NCI-H82 treated with DMSO at 0.1 percent for 48 hours (cell line): ENCODE measurements at regions not wholly inside any gene's neighbourhood (a gene's known extent, or its start where the extent isn't known, plus 50 kb on each side); places are given as distances from the start of the nearest gene placed in this dataset.

ENCODE experiments used
- DNase-seq: peaks from one replicate; lab custom pipeline; 2025; ENCODE audit not compliant: unreplicated experiment; lab: John Stamatoyannopoulos, UW

DNA sequence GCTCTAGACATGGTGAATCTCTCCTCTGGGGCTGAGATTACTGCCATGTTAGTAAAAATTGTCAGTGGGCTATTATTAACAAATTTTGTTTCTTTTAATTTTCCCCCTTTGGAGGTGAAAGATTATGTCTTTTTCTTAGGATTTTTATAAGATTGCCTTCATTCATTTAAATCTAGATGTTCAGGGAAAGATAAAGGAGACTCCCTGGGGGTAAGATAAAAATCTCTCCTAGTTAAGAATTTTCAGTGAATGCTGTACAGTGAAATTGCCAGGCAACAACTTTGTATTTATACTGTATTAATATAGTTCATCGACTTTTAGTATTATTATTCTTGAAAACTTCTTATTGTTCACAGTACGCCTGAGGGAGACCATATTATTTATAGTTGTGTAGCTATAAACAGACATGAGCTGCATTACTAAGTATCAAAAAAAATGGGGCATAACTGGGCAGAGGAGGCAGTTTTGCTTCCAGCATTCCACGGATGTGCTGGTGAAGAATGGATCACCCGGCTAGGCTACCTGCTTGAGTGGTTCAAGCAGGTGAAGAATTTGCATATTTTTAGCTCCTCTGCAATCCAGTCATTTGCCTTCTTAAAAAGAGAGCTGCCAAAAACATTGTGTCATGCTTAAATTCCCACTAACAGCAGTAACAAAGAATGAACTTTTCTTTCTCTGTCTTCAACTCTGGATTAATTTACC is 552.1 kb downstream of the DNAJB9 start:
- DNase-seq, result no peak

DNA sequence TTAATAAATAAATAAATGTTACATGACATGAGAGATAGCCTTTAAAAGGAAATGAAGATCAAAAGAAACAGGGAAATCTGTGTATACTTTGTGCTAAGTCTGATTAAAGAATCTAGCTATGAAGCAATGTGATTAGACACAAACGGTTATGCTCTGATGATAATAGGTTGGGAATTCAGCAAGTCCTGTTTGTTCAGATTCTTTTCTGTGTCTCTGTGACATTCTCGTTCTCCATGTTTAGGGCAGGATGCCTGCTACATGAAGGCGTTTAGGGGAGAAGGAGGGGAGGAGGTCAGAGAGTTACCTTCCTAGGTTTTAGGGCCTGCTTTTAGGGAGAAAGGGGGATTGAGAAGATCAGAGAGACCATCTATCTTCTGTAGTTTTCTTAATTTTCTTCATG is 555.3 kb downstream of the DNAJB9 start:
- DNase-seq, result no peak

GRCh38 chr7:109126404-109127050 is 556.9 kb downstream of the DNAJB9 start:
- DNase-seq, result no peak

GRCh38 chr7:109127145-109127544 is 557.5 kb downstream of the DNAJB9 start:
- DNase-seq, result no peak

GRCh38 chr7:109131141-109131540 is 561.5 kb downstream of the DNAJB9 start:
- no peak for DNase-seq

- no peak for DNase-seq
Measured at GRCh38 chr7:109136893-109137292, 567.2 kb downstream of the DNAJB9 start.

DNA sequence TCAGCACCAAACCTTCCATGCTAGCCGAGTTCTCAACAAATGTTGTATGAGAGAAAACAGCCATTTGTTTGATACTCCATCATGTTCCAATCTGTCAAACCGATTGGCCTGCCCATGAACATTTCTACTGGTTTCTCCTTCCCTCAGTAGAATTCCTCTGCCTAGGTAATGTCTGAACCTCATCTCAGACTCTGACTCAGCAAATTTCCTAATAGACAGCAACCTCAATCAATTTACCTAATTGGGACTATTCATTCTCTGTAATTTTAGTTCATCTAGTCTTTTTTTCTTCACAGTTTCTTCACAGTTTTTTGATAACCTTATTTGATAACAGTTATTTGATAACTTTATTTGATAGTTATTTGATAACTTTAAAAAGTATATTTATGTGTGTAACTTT is 585.1 kb downstream of the DNAJB9 start:
- no peak for DNase-seq

GRCh38 chr7:109158246-109158645 is 588.6 kb downstream of the DNAJB9 start:
- DNase-seq, result no peak

DNA sequence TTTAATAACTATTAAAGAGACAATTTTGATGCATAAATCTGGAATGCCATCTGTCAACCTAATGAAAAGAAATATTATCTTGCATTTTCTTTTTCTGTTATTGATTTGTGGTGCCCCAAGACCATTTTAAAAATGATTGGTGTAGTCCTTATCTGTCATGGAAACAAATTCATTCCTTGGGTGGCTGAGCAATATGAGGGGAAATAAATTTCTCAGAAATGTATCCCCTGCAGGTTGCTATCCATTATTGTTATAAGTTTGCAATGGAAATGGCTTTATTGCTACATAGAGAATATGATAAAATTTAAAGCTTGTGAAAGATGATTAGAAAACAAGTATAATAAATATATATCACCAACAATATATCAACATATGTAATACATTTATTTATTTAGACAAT is 607.0 kb downstream of the DNAJB9 start:
- no peak for DNase-seq

DNA sequence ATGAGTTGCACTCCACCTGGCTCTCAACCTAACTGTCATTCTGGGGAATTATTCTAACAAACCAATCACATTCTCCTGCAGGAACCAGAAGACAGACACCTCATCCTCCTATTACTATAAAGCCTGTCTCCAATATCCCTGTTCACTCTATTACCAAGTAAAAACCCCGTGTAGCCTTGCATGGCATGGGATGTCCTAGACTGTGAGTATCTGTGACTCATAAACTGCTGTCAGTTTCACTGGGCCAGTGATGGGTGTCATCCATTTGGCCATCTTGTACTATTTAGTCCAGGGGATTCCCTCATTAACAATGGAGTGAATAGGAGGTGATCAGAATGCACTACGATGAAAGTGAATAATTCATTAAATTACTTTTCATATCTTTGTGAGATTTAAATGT is 608.7 kb downstream of the DNAJB9 start:
- DNase-seq, result no peak

DNA sequence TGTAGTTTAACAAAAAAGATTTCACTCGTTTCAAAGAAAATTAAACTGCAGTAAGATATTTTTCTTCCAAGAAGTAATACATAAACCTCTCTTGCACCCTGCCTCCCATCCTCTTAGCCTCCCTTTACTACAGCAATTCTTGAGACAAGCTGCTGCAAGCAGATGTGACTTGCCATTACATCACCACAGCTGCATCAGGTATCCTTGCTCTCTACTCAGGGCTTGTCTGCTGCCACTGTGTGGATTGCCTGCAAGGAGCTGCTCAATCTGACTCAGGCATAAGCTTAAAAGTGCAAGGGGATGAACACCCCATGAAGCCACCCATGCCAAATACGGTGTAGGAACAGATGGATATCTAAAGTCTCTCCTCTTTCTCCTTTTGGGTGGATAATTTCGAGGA is 609.9 kb downstream of the DNAJB9 start:
- DNase-seq, result no peak

DNA sequence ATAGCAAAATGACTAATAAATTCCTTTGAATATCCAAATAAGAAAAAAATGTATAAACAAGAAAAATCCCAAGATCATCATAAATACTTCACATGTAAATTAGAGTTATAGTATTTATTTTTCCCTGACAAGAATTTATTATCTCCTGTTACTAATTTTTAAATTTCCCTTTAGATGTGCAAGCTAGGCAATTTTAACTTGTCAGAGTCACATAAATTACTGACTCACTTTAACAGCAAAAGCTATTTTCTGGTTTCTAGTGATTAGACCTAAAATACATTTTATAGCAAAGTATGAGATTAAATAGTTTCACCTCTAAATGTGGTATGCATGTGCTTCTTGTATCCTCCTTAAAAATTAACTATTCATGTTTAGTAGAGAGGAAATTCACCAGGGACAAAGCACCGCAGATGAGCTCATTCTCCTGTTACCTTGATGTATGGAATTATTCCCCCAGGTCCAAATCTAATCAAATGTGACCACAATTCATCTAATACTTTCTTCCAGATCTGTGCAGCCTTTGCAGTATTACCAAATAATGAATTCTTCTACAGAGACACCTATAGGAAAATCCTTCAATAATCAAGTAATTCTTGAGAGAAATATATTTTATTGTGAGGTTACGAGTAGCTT is 621.2 kb downstream of the DNAJB9 start:
- no peak for DNase-seq

DNA sequence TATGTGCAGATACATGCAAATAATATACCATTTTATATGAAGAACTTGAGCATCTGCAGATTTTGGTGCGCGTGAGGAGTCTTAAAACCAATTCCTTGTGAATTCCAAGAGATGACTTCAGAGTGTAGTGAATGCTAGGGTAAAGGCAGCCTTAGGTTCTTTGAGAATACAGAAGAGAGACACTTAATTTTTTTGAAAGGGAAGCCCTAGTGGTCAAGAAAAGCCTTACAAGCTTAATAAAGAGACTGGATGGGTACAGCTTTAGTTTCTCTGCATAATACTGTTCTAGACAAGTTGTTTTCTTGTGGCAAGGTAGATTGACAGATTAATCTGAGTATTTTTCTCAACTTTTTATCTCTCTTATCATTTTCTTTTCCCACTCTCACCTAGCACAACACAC is 636.5 kb downstream of the DNAJB9 start:
- no peak for DNase-seq

GRCh38 chr7:109213081-109213480 is 643.4 kb downstream of the DNAJB9 start:
- DNase-seq, result no peak

DNA sequence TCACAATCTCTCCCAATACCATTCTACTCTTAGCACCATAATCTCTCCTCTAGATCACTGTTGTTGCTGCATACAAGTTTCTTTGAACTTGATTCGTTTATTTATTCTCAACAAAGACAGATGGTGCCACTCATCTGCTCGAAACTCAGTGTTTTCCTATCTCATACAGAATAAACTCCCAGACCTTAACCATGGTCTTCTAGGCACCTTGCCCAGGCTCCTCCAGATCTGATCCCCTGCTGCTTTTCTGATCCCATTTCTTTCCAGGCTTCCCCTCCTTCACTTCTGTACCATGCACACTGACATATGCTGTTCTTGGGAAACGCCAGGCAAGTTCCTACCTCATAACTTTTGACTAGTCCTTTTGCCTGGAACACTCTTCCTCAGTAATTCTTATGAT is 645.7 kb downstream of the DNAJB9 start:
- DNase-seq, result no peak

GRCh38 chr7:109224100-109224499 is 654.4 kb downstream of the DNAJB9 start:
- no peak for DNase-seq

- no peak for DNase-seq
Measured at GRCh38 chr7:109226699-109227098, 657.0 kb downstream of the DNAJB9 start.

DNA sequence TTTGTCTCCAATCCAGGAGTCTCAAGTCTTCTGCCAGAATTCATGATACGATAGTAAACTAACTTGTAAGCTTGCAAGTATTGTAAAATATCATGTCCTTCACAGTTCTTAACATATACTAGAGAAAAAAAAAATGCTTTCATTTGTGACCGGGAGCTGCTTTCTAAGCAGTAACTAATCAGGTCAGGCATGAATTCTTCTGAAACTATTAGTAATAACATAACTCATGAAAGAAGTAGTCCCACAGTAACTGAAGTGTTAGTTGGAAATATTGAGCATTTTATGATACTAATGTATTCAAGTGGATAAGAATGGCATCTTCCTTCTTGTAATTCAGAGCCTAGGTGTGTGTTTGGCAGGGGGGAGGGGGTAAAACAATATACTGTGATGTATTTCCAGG is 665.6 kb downstream of the DNAJB9 start:
- DNase-seq, result no peak

- no peak for DNase-seq
Measured at GRCh38 chr7:109246330-109247077, 676.8 kb downstream of the DNAJB9 start.

GRCh38 chr7:109256762-109257560 is 687.3 kb downstream of the DNAJB9 start:
- peak; percentile 8 for DNase-seq

DNA sequence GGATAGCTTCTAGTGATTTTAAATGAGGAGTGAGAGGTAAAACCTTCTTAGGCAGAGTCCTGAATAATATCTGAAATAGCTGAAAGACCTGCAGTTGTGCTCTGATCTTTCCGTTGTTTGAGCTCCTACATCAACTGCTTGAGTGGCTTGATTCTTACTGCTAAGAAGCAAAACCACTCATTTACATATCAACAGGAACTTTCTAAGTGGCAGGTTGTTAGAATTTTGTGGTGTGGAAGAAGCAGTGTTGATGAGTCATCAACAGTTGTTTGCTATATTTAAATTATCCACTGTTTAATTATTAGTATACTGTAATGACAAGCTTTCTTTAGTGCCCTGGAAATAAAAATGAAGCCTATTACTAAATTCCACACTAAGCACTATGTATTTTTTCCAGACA is 689.5 kb downstream of the DNAJB9 start:
- no peak for DNase-seq
